ENCODE measurements at regions not wholly inside any gene's neighbourhood (a gene's known extent, or its start where the extent isn't known, plus 50 kb on each side); places are given as distances from the start of the nearest gene placed in this dataset.
A peak's percentile ranks its signal among the peaks of the same experiment; 100 is the strongest.

GRCh38 chr3:88336894-88337293 lies 187.1 kb downstream of the C3orf38 start:
- 70 to 91% (median 88%) methylated on average over 1 of the region's 1 CpG for WGBS, 3 donors
- no peak for DNase-seq
- H3K9me3 ChIP-seq (ENCODE audit: control insufficient read depth in 2 of 2, insufficient read depth in 1 of 2, low read depth in 1 of 2, low read length in 1 of 2) = peaks cover 0 to 6% of the 10 kb centered on the region in 2 donors
- no peak overlapping the region for H3K27ac ChIP-seq (ENCODE audit: low read depth in 1 of 3, low read length in 2 of 3)
- no peaks in the 10 kb centered on the region for H3K4me1 ChIP-seq (ENCODE audit: control insufficient read depth in 3 of 3, insufficient read depth in 2 of 3, low read depth in 1 of 3, low read length in 2 of 3)
- H3K27me3 ChIP-seq (ENCODE audit: control insufficient read depth in 3 of 3, insufficient read depth in 3 of 3, low read length in 3 of 3) = no peaks in the 10 kb centered on the region
- H3K4me3 ChIP-seq (ENCODE audit: low read depth in 1 of 3, low read length in 3 of 3) = no peak overlapping the region
- no peak for FAIRE-seq
- no peaks in the 10 kb centered on the region for H3K36me3 ChIP-seq (ENCODE audit: control insufficient read depth in 3 of 3, insufficient read depth in 2 of 3, low read depth in 1 of 3, low read length in 3 of 3)

- peak; percentile 22 to 74 for DNase-seq
- FAIRE-seq = peak; percentile 65
- no peaks in the 10 kb centered on the region for H3K4me1 ChIP-seq (ENCODE audit: control insufficient read depth in 3 of 3, insufficient read depth in 2 of 3, low read depth in 1 of 3, low read length in 2 of 3)
- no peak overlapping the region for H3K27ac ChIP-seq (ENCODE audit: low read depth in 1 of 3, low read length in 2 of 3)
- 16 to 61% (median 42%) methylated on average over 2 of the region's 2 CpGs for WGBS, 3 donors
- H3K4me3 ChIP-seq (ENCODE audit: low read depth in 1 of 3, low read length in 3 of 3) = no peak overlapping the region
- H3K27me3 ChIP-seq (ENCODE audit: control insufficient read depth in 3 of 3, insufficient read depth in 3 of 3, low read length in 3 of 3) = no peaks in the 10 kb centered on the region
- H3K9me3 ChIP-seq (ENCODE audit: control insufficient read depth in 2 of 2, insufficient read depth in 1 of 2, low read depth in 1 of 2, low read length in 1 of 2) = no peaks in the 10 kb centered on the region
- H3K36me3 ChIP-seq (ENCODE audit: control insufficient read depth in 3 of 3, insufficient read depth in 2 of 3, low read depth in 1 of 3, low read length in 3 of 3) = no peaks in the 10 kb centered on the region
These were observed 193.5 kb downstream of the C3orf38 start for GRCh38 chr3:88343264-88343663.

- Histone ChIP-seq H3K27ac (ENCODE audit: low read depth in 1 of 3, low read length in 2 of 3) (no peak overlapping the region), H3K4me3 (ENCODE audit: low read depth in 1 of 3, low read length in 3 of 3) (no peak overlapping the region), H3K27me3 (ENCODE audit: control insufficient read depth in 3 of 3, insufficient read depth in 3 of 3, low read length in 3 of 3) (no peaks in the 10 kb centered on the region), H3K36me3 (ENCODE audit: control insufficient read depth in 3 of 3, insufficient read depth in 2 of 3, low read depth in 1 of 3, low read length in 3 of 3) (no peaks in the 10 kb centered on the region), H3K9me3 (ENCODE audit: control insufficient read depth in 2 of 2, insufficient read depth in 1 of 2, low read depth in 1 of 2, low read length in 1 of 2) (no peaks in the 10 kb centered on the region), H3K4me1 (ENCODE audit: control insufficient read depth in 3 of 3, insufficient read depth in 2 of 3, low read depth in 1 of 3, low read length in 2 of 3) (no peaks in the 10 kb centered on the region)
- no peak for DNase-seq
- FAIRE-seq = no peak
- 75 to 80% (median 78%) methylated on average over 2 of the region's 2 CpGs for WGBS, 3 donors
These were observed 196.9 kb downstream of the C3orf38 start for GRCh38 chr3:88346643-88347042.

- DNase-seq (peak; percentile 5 to 51), FAIRE-seq (no peak)
- WGBS, 3 donors = 9 to 40% (median 27%) methylated on average over 3 of the region's 3 CpGs
- Histone ChIP-seq H3K9me3 (ENCODE audit: control insufficient read depth in 2 of 2, insufficient read depth in 1 of 2, low read depth in 1 of 2, low read length in 1 of 2) (peaks cover 0 to 8% of the 10 kb centered on the region in 2 donors), H3K36me3 (ENCODE audit: control insufficient read depth in 3 of 3, insufficient read depth in 2 of 3, low read depth in 1 of 3, low read length in 3 of 3) (no peaks in the 10 kb centered on the region), H3K27me3 (ENCODE audit: control insufficient read depth in 3 of 3, insufficient read depth in 3 of 3, low read length in 3 of 3) (no peaks in the 10 kb centered on the region), H3K4me1 (ENCODE audit: control insufficient read depth in 3 of 3, insufficient read depth in 2 of 3, low read depth in 1 of 3, low read length in 2 of 3) (no peaks in the 10 kb centered on the region), H3K27ac (ENCODE audit: low read depth in 1 of 3, low read length in 2 of 3) (no peak overlapping the region), H3K4me3 (ENCODE audit: low read depth in 1 of 3, low read length in 3 of 3) (no peak overlapping the region)
These were observed 212.7 kb downstream of the C3orf38 start for GRCh38 chr3:88362428-88362827.

GRCh38 chr3:88364926-88365325 lies 215.2 kb downstream of the C3orf38 start:
- Histone ChIP-seq H3K27me3 (ENCODE audit: control insufficient read depth in 3 of 3, insufficient read depth in 3 of 3, low read length in 3 of 3) (no peaks in the 10 kb centered on the region), H3K4me1 (ENCODE audit: control insufficient read depth in 3 of 3, insufficient read depth in 2 of 3, low read depth in 1 of 3, low read length in 2 of 3) (no peaks in the 10 kb centered on the region), H3K27ac (ENCODE audit: low read depth in 1 of 3, low read length in 2 of 3) (no peak overlapping the region), H3K36me3 (ENCODE audit: control insufficient read depth in 3 of 3, insufficient read depth in 2 of 3, low read depth in 1 of 3, low read length in 3 of 3) (no peaks in the 10 kb centered on the region), H3K9me3 (ENCODE audit: control insufficient read depth in 2 of 2, insufficient read depth in 1 of 2, low read depth in 1 of 2, low read length in 1 of 2) (peaks cover 0 to 8% of the 10 kb centered on the region in 2 donors), H3K4me3 (ENCODE audit: low read depth in 1 of 3, low read length in 3 of 3) (no peak overlapping the region)
- FAIRE-seq = no peak
- DNase-seq = no peak
- 37 to 47% (median 41%) methylated on average over 2 of the region's 2 CpGs for WGBS, 3 donors

- no peak for FAIRE-seq
- H3K27ac ChIP-seq (ENCODE audit: low read depth in 1 of 3, low read length in 2 of 3) = no peak overlapping the region
- no peak for DNase-seq
- H3K36me3 ChIP-seq (ENCODE audit: control insufficient read depth in 3 of 3, insufficient read depth in 2 of 3, low read depth in 1 of 3, low read length in 3 of 3) = no peaks in the 10 kb centered on the region
- no peak overlapping the region for H3K4me3 ChIP-seq (ENCODE audit: low read depth in 1 of 3, low read length in 3 of 3)
- H3K4me1 ChIP-seq (ENCODE audit: control insufficient read depth in 3 of 3, insufficient read depth in 2 of 3, low read depth in 1 of 3, low read length in 2 of 3) = no peaks in the 10 kb centered on the region
- no peaks in the 10 kb centered on the region for H3K27me3 ChIP-seq (ENCODE audit: control insufficient read depth in 3 of 3, insufficient read depth in 3 of 3, low read length in 3 of 3)
- WGBS, 3 donors = 85 to 97% (median 96%) methylated on average over 1 of the region's 1 CpG
- H3K9me3 ChIP-seq (ENCODE audit: control insufficient read depth in 2 of 2, insufficient read depth in 1 of 2, low read depth in 1 of 2, low read length in 1 of 2) = no peaks in the 10 kb centered on the region
These were observed 219.6 kb downstream of the C3orf38 start for GRCh38 chr3:88369337-88369736.

GRCh38 chr3:88369767-88370166 lies 220.0 kb downstream of the C3orf38 start:
- H3K4me3 ChIP-seq (ENCODE audit: low read depth in 1 of 3, low read length in 3 of 3) = no peak overlapping the region
- no peaks in the 10 kb centered on the region for H3K36me3 ChIP-seq (ENCODE audit: control insufficient read depth in 3 of 3, insufficient read depth in 2 of 3, low read depth in 1 of 3, low read length in 3 of 3)
- no peaks in the 10 kb centered on the region for H3K27me3 ChIP-seq (ENCODE audit: control insufficient read depth in 3 of 3, insufficient read depth in 3 of 3, low read length in 3 of 3)
- H3K4me1 ChIP-seq (ENCODE audit: control insufficient read depth in 3 of 3, insufficient read depth in 2 of 3, low read depth in 1 of 3, low read length in 2 of 3) = no peaks in the 10 kb centered on the region
- no peak overlapping the region for H3K27ac ChIP-seq (ENCODE audit: low read depth in 1 of 3, low read length in 2 of 3)
- 82 to 96% (median 85%) methylated on average over 2 of the region's 2 CpGs for WGBS, 3 donors
- H3K9me3 ChIP-seq (ENCODE audit: control insufficient read depth in 2 of 2, insufficient read depth in 1 of 2, low read depth in 1 of 2, low read length in 1 of 2) = no peaks in the 10 kb centered on the region
- DNase-seq (no peak), FAIRE-seq (no peak)

- Histone ChIP-seq H3K4me1 (ENCODE audit: control insufficient read depth in 3 of 3, insufficient read depth in 2 of 3, low read depth in 1 of 3, low read length in 2 of 3) (no peaks in the 10 kb centered on the region), H3K27me3 (ENCODE audit: control insufficient read depth in 3 of 3, insufficient read depth in 3 of 3, low read length in 3 of 3) (peaks cover 0 to 1% (median 0%) of the 10 kb centered on the region in 3 donors), H3K9me3 (ENCODE audit: control insufficient read depth in 2 of 2, insufficient read depth in 1 of 2, low read depth in 1 of 2, low read length in 1 of 2) (no peaks in the 10 kb centered on the region), H3K4me3 (ENCODE audit: low read depth in 1 of 3, low read length in 3 of 3) (no peak overlapping the region), H3K27ac (ENCODE audit: low read depth in 1 of 3, low read length in 2 of 3) (no peak overlapping the region), H3K36me3 (ENCODE audit: control insufficient read depth in 3 of 3, insufficient read depth in 2 of 3, low read depth in 1 of 3, low read length in 3 of 3) (no peaks in the 10 kb centered on the region)
- DNase-seq (no peak), FAIRE-seq (no peak)
- WGBS, 3 donors = 41 to 47% (median 44%) methylated on average over 5 of the region's 5 CpGs
These were observed 235.3 kb downstream of the C3orf38 start for GRCh38 chr3:88385090-88385489.

GRCh38 chr3:88398581-88398980 lies 248.8 kb downstream of the C3orf38 start:
- no peak for DNase-seq
- Histone ChIP-seq H3K27ac (ENCODE audit: low read depth in 1 of 3, low read length in 2 of 3) (no peak overlapping the region), H3K27me3 (ENCODE audit: control insufficient read depth in 3 of 3, insufficient read depth in 3 of 3, low read length in 3 of 3) (no peaks in the 10 kb centered on the region), H3K9me3 (ENCODE audit: control insufficient read depth in 2 of 2, insufficient read depth in 1 of 2, low read depth in 1 of 2, low read length in 1 of 2) (no peaks in the 10 kb centered on the region), H3K4me3 (ENCODE audit: low read depth in 1 of 3, low read length in 3 of 3) (no peak overlapping the region), H3K4me1 (ENCODE audit: control insufficient read depth in 3 of 3, insufficient read depth in 2 of 3, low read depth in 1 of 3, low read length in 2 of 3) (no peaks in the 10 kb centered on the region), H3K36me3 (ENCODE audit: control insufficient read depth in 3 of 3, insufficient read depth in 2 of 3, low read depth in 1 of 3, low read length in 3 of 3) (no peaks in the 10 kb centered on the region)
- FAIRE-seq = no peak

All from small intestine (tissue), 7 donors.